Lung microvascular endothelial cell (primary cell): ENCODE measurements at regions not wholly inside any gene's neighbourhood (a gene's known extent, or its start where the extent isn't known, plus 50 kb on each side); places are given as distances from the start of the nearest gene placed in this dataset.
"Not testable (repeated sequence)": the region's sequence is repeated elsewhere in the genome, so short reads cannot be mapped to it uniquely, and the experiment has no call there.

Experiments
- DNase-seq, 2 donors: peaks; one replicate each; pipeline versions ENCODE4 v3.0.0 to v3.0.0-alpha.2; 2010; ENCODE audit warnings: low read depth in 2 of 2

DNA sequence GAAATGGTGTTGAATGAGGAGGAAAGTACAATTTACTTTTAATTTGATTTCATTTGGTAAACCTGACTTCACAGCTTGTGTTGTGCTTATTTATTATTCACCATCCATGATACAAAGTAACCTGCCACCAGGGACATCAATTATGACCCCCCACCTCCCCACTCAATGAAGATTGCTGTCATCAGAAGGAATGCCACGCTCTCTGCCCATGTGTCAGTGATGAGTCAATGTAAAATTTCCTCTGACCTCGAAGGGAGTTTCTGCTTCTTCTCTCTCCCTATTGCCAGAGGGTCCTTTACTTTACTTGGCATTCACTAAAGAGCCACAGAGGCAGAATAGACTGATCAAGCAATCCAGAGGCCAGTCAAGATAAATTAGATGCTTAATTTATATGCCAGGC lies 759.7 kb downstream of the CDH11 start:
- no peak for DNase-seq

- DNase-seq = no peak
Observed at GRCh38 chr16:64361753-64362152, 760.1 kb downstream of the CDH11 start.

GRCh38 chr16:64358291-64358690 lies 763.6 kb downstream of the CDH11 start:
- no peak for DNase-seq

DNA sequence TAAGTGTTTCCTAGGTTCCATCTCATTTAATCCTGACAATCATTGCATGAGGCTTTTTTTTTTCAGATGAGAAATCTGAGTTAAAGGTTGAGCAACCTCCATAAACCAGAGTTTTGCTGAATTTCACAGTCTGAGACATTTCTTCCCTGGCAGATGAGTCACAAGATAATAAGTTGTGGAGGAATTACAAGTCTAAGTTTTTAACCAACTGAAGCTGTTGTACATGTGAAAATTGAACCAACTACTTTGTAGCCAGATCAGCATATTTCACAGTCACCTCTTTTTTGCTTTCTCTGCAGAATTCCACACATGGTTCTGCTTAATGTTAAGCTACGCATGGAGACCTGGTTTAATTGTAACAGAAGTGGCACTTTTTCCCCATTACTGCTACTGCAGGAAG lies 765.6 kb downstream of the CDH11 start:
- DNase-seq = no peak

- DNase-seq = no peak
Observed at GRCh38 chr16:64352246-64352645, 769.6 kb downstream of the CDH11 start.

GRCh38 chr16:64351121-64351520 lies 770.7 kb downstream of the CDH11 start:
- DNase-seq = no peak

GRCh38 chr16:64346080-64346479 lies 775.8 kb downstream of the CDH11 start:
- no peak for DNase-seq

DNA sequence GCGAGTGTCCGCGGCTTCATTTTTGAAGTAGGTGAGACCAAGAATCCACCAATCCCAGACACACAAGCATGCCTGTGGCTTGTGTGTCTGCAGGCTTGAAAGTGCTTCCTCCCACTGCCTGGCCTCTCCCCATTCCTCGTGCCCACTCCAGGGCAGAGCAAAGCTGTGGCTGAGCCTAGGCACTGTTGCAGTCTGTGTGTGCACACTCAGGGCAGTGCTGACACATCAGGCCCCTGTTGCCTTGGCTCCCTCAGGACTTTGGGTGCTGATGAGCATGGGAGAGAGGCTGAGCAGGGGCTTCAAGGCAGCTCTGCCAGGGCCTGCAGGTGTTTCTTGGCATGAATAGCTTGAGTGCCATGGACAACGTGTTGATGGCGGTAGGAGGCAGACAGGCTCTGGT lies 776.7 kb downstream of the CDH11 start:
- DNase-seq = no peak

DNA sequence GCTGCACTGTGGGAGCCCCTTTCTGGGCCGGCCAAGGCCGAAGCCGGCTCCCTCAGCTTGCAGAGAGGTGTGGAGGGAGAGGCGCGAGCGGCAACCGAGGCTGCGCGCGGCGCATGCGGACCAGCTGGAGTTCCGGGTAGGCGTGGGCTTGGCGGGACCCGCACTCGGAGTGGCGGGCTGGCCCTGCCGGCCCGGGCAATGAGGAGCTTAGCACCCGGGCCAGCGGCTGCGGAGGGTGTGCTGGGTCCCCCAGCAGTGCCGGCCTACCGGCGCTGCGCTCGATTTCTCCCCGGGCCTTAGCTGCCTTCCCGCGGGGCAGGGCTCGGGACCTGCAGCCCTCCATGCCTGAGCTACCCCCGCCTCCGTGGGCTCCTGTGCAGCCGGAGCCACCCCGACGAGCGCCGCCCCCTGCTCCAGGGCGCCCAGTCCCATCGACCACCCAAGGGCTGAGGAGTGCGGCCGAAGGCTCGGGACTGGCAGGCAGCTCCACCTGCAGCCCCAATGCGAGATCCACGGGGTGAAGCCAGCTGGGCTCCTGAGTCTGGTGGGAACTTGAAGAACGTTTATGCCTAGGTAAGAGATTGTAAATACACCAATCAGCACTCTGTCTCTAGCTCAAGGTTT lies 777.9 kb downstream of the CDH11 start:
- not testable (repeated sequence) for DNase-seq

GRCh38 chr16:64343061-64343819 lies 778.6 kb downstream of the CDH11 start:
- no peak for DNase-seq

GRCh38 chr16:64341336-64341735 lies 780.5 kb downstream of the CDH11 start:
- DNase-seq = not testable (repeated sequence)

- no peak for DNase-seq
Observed at GRCh38 chr16:64339052-64339770, 782.7 kb downstream of the CDH11 start.

DNA sequence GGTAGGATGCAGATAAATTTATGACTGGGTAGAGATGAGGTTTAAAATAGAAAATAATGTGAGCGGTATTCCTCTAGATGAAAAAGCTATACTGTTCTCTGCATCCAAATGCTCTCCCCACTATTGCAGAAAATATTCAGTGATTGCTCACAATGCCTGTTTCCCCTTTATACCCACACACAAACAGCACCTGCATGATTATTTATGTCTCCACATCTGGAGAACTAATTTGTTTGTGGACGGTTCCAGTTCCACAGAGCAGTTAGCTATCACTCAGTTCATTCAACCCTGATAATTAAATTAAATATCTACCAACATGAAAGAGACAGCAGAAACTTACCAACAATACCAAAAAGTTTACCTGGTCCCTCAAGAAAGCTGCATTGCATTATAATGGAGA lies 800.0 kb downstream of the CDH11 start:
- no peak for DNase-seq

GRCh38 chr16:64321066-64321465 lies 800.8 kb downstream of the CDH11 start:
- DNase-seq = no peak

- no peak for DNase-seq
Observed at GRCh38 chr16:64317601-64318000, 804.3 kb downstream of the CDH11 start.

- DNase-seq = no peak
Observed at GRCh38 chr16:64313726-64314125, 808.1 kb downstream of the CDH11 start.

DNA sequence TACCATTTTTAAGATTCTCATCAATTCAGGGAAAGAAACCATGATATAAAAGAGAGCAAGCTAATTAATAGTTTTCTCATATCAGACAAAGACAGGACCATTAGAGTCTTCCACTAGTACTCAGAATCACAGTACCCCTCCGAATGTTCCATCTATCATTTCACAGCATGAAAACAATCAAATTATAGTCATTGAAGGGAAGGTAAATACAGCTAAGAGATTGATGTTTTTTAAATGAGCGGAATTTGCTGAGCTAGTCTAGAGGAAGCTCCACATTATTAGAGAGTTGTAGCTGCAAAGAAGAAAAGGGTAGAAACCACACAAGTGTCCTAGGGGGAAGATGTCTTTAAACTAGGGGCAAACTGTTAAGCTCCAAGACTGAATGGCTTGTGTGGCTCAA lies 808.9 kb downstream of the CDH11 start:
- no peak for DNase-seq

- DNase-seq = no peak
Observed at GRCh38 chr16:64312292-64312691, 809.6 kb downstream of the CDH11 start.

DNA sequence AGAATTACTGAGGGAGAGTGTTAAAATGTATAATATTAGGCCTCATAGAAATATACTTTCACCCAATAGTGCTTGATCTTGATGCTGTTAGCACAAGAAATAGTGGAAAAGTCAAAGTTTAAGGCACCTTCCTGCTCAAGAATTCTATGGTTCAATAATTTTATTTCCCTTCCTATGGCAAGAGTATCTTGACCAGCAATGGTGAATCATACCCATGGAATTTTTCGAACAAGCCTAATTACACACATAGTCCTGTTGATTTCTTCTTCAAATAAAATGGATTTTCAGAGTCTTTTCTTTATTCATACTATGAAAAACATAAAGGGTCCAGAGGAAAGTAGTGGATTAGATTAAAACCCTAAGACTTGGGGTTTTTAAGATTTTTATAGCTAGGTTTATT lies 810.6 kb downstream of the CDH11 start:
- DNase-seq = no peak

DNA sequence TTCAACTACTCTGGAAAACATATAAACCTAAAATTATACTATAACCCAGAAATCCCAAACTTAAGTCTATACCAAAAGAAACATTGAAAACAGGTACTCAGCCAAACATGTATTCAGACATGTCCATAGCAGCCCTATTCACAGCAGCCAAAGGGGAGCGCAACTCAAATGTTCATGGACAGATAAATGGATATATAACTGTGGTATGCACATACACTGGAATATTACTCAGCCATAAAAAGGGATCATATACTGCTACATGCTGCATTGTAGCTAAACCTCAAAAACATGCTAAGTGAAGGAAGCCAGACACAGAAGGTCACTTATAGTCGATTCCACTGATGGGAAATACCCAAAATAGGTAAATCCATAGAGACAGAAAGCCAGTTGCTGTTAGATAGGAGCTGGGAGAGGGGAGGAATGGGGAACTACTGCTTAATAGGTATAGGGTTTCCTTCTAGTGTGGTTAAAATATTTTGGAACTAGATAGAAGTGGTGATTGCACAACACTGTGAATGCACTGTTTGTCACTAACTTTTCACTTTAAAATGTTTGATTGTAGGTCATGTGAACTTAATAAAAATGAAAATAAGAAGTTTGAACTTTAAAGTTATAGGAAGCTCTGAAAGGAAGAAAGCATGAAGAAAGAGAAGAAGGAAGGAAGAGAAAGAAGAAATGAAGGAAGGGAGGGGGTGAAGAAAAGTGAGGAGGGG lies 812.3 kb downstream of the CDH11 start:
- DNase-seq = no peak

DNA sequence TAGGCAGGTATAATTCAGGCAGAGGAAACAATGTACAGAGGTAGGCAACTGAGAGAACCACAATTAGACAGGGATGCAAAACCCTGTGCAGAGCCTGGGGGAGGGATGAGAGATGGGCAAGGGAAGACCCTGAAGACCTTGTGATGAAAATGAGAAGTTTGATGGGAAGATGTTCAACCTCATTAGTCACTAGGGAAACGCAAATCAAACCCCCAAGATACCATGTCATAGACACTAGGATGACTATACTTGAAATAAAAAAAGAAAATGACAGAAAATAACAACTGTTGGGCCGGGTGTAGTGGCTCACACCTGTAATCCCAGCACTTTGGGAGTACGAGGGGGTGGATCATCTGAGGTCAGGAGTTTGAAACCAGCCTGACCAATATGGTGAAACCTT lies 813.1 kb downstream of the CDH11 start:
- no peak for DNase-seq

- DNase-seq = no peak
Observed at GRCh38 chr16:64307431-64307830, 814.4 kb downstream of the CDH11 start.
